HEK293 (cell line): ENCODE measurements at regions not wholly inside any gene's neighbourhood (a gene's known extent, or its start where the extent isn't known, plus 50 kb on each side); places are given as distances from the start of the nearest gene placed in this dataset.

Experiments used
- CTCF ChIP-seq: fragments of 450-650 bp; formaldehyde crosslinking; IDR thresholded peaks from 2 replicates; pipeline ENCODE4 v1.5.1; 2016; ENCODE audit warnings: missing biosample characterization, missing genetic modification characterization
- KLF8 ChIP-seq: fragments of 450-650 bp; formaldehyde crosslinking; IDR thresholded peaks from 2 replicates; pipeline ENCODE4 v1.5.1; 2016; ENCODE audit warnings: missing biosample characterization, missing genetic modification characterization
- KLF9 ChIP-seq: fragments of 450-650 bp; formaldehyde crosslinking; IDR thresholded peaks from 2 replicates; pipeline ENCODE4 v1.5.1; 2016; ENCODE audit warnings: missing biosample characterization, missing genetic modification characterization, low read depth
- SP2 ChIP-seq: fragments of 450-650 bp; formaldehyde crosslinking; IDR thresholded peaks from 2 replicates; pipeline ENCODE4 v1.5.1; 2016; ENCODE audit warnings: missing biosample characterization, missing genetic modification characterization
- ZNF148 ChIP-seq: fragments of 450-650 bp; formaldehyde crosslinking; IDR thresholded peaks from 2 replicates; pipeline ENCODE4 v1.5.0; 2017; ENCODE audit warnings: missing biosample characterization, missing genetic modification characterization, borderline replicate concordance
- ZNF18 ChIP-seq: fragments of 450-650 bp; formaldehyde crosslinking; IDR thresholded peaks from 2 replicates; pipeline ENCODE4 v1.5.1; 2016; ENCODE audit warnings: missing biosample characterization, missing genetic modification characterization
- ZNF324 ChIP-seq: fragments of 450-650 bp; formaldehyde crosslinking; IDR thresholded peaks from 2 replicates; pipeline ENCODE4 v1.5.1; 2016; ENCODE audit warnings: missing biosample characterization, missing genetic modification characterization
- ZNF600 ChIP-seq: fragments of 450-650 bp; formaldehyde crosslinking; IDR thresholded peaks from 2 replicates; pipeline ENCODE4 v1.5.1; 2016; ENCODE audit warnings: missing biosample characterization, missing genetic modification characterization
- ZNF747 ChIP-seq: fragments of 450-650 bp; formaldehyde crosslinking; IDR thresholded peaks from 2 replicates; pipeline ENCODE4 v1.5.1; 2016; ENCODE audit warnings: missing biosample characterization, missing genetic modification characterization

GRCh38 chr11:122168218-122168617, 52.2 kb upstream of the BLID start:
- TF ChIP-seq SP2 (no peak), ZNF747 (tag by site-specific recombination) (no peak), CTCF (tag by site-specific recombination) (no peak), KLF9 (no peak), ZNF600 (tag by site-specific recombination) (no peak), ZNF18 (tag by site-specific recombination) (no peak), ZNF148 (tag by site-specific recombination) (no peak), ZNF324 (tag by site-specific recombination) (no peak), KLF8 (tag by site-specific recombination) (no peak)
